Mucosa of rectum (tissue), 2 donors: ENCODE measurements at regions not wholly inside any gene's neighbourhood (a gene's known extent, or its start where the extent isn't known, plus 50 kb on each side); places are given as distances from the start of the nearest gene placed in this dataset.

ENCODE experiments used
- H3K27ac ChIP-seq, 2 donors: one replicate each; pipeline ENCODE4 v1.7.0; 2013; ENCODE audit warnings: inconsistent platforms in 2 of 2, low read depth in 2 of 2, low read length in 2 of 2
- H3K27me3 ChIP-seq, 2 donors: one replicate each; pipeline ENCODE4 v1.7.0; 2013; ENCODE audit warnings: low read length in 2 of 2; ENCODE audit not compliant: control insufficient read depth in 2 of 2, insufficient read depth in 2 of 2
- H3K36me3 ChIP-seq, 2 donors: one replicate each; pipeline ENCODE4 v1.7.0; 2013; ENCODE audit warnings: low read length in 2 of 2; ENCODE audit not compliant: control insufficient read depth in 2 of 2, insufficient read depth in 2 of 2
- H3K4me1 ChIP-seq, 2 donors: one replicate each; pipeline ENCODE4 v1.7.0; 2013; ENCODE audit warnings: low read length in 2 of 2, mild to moderate bottlenecking in 1 of 2; ENCODE audit not compliant: control insufficient read depth in 2 of 2, insufficient read depth in 2 of 2
- H3K4me3 ChIP-seq, 2 donors: one replicate each; pipeline ENCODE4 v1.7.0; 2013; ENCODE audit warnings: low read length in 2 of 2
- H3K9ac ChIP-seq, 2 donors: one replicate each; pipeline ENCODE4 v1.7.0; 2013; ENCODE audit warnings: low read length in 2 of 2, low read depth in 1 of 2, mild to moderate bottlenecking in 1 of 2
- H3K9me3 ChIP-seq, 2 donors: one replicate each; pipeline ENCODE4 v1.7.0; 2013; ENCODE audit warnings: low read length in 2 of 2; ENCODE audit not compliant: control insufficient read depth in 2 of 2
- donor health status: healthy.
- donor health status: Normal muscosa, but diverticular disease.

DNA sequence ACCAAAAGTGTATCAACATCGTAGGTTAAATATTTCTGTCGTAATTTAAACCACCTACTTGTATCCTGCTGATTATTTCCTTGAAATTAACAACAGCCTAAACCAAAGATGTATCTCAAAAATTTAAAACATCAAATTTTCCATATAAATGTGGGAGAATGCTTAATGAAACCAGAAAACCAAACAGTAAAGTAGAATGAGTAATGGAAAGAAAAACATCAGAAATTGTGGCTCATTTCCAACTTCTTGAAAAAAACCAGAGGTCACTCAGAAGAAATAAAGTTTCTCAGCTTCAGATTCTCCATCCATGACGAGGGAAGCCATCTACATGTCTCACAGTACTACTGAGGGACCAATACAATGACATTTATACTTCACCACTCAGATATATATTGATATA is 296.5 kb downstream of the NOL4 start:
- Histone ChIP-seq H3K4me1 (no peaks in the 10 kb centered on the region), H3K9ac (no peak overlapping the region), H3K27me3 (no peaks in the 10 kb centered on the region), H3K36me3 (no peaks in the 10 kb centered on the region), H3K4me3 (no peak overlapping the region), H3K9me3 (no peaks in the 10 kb centered on the region), H3K27ac (no peak overlapping the region)

DNA sequence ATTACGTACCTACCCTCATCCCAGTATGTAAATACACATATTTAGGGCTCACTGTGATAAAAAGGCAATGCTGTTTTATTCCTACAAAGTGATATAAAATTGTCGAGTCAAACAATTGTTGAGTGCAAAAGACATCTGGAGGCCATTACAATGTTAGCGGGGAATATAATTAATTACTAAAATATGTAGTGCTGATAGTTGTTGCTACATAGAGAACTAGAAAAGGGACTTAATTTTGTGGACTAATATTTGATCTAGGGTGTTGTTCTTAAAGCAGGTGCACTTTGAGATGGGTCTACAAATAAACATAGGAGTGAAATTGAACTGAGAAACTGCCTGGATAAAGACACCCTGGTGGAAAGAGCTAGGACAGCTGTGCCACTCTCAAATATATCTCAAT is 300.1 kb downstream of the NOL4 start:
- H3K4me1 ChIP-seq = peaks cover 0 to 4% of the 10 kb centered on the region in 2 donors
- H3K27ac ChIP-seq = no peak overlapping the region
- no peaks in the 10 kb centered on the region for H3K9me3 ChIP-seq
- H3K27me3 ChIP-seq = no peaks in the 10 kb centered on the region
- H3K9ac ChIP-seq = no peak overlapping the region
- no peaks in the 10 kb centered on the region for H3K36me3 ChIP-seq
- H3K4me3 ChIP-seq = no peak overlapping the region

DNA sequence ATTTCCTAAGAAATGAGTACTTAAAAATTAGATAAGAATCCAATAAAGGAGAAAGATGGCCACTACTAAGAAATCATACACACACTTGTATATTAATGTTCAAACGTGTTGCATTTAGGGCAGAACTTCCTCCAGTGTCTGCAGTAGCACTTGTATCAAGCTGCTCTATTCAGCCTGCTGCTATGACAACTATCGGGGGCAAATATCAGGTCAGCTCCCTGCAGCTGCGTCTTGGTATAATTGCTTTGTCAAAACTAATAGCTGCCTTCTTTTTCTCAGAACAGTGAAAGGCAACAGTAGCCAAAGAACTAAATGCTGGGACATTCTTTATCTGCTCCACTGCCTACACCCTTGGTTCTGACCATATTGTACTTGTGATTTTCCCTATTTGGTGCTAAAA is 300.7 kb downstream of the NOL4 start:
- no peaks in the 10 kb centered on the region for H3K36me3 ChIP-seq
- H3K9me3 ChIP-seq = no peaks in the 10 kb centered on the region
- no peak overlapping the region for H3K9ac ChIP-seq
- H3K27ac ChIP-seq = no peak overlapping the region
- H3K4me3 ChIP-seq = no peak overlapping the region
- no peaks in the 10 kb centered on the region for H3K27me3 ChIP-seq
- H3K4me1 ChIP-seq = peaks cover 0 to 4% of the 10 kb centered on the region in 2 donors

DNA sequence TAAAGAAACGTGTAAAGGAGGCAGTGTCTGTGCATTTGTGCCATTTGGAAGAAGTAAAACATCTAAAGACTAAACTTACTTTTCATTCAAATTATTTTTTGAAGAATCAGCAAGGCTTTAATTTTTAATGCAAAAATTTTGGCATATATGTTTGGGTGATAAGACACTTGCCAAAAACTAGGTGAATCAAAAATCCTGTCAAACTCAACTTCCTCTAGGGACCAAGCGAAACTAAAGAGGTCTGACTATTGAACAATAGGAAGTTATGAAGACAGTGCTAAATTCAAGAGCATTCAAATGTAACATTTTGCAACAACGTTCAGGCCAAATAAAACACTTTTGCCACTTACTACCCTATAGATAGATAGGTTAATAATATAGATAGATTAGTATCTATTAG is 306.1 kb downstream of the NOL4 start:
- Histone ChIP-seq H3K9ac (no peak overlapping the region), H3K4me1 (peaks cover 0 to 7% of the 10 kb centered on the region in 2 donors), H3K4me3 (no peak overlapping the region)

DNA sequence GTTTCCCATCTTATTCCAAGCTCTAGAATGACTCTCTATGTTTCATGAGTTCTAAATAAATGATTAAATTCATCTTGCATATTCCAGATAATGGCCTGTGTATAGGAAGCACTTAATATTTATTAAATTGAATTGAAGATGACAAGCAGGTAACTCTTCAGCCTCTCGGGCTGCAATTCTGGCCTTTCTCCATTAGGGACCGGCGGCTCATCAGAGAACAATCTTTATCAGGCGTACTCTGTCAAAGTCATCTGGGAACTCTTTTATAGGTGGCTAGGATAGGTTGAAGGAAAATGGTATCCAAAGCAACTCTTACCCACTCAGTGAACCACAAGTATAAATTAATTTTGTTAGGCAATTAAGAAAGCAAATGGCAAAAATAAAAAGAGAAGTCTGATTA is 308.5 kb downstream of the NOL4 start:
- Histone ChIP-seq H3K9me3 (no peaks in the 10 kb centered on the region), H3K27ac (no peak overlapping the region), H3K36me3 (no peaks in the 10 kb centered on the region), H3K27me3 (no peaks in the 10 kb centered on the region), H3K9ac (no peak overlapping the region), H3K4me3 (no peak overlapping the region), H3K4me1 (peaks cover 0 to 7% of the 10 kb centered on the region in 2 donors)

More for the DNA sequence above, 306.1 kb downstream of the NOL4 start:
- Histone ChIP-seq H3K36me3 (no peaks in the 10 kb centered on the region), H3K27me3 (no peaks in the 10 kb centered on the region), H3K27ac (no peak overlapping the region), H3K9me3 (no peaks in the 10 kb centered on the region)

DNA sequence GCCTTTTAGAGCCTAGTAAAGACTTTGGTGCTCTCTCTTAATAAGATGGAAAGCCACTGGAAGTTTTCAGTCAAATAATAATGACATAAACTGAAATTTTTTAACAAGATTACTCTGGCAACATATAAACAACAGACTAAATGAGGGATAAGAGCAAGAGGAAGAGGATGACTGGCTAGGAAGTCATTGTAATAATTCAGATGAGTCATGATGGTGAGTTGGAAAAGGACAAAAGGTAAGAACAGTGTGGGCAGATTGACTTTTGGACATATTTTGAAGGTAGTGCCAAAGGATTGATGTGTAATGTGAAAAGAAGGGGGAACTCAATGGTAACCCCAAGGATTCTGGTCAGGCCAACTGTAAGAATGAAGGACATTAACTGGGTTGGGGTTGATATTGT is 310.3 kb downstream of the NOL4 start:
- H3K27ac ChIP-seq = no peak overlapping the region
- H3K9me3 ChIP-seq = no peaks in the 10 kb centered on the region
- peaks cover 0 to 3% of the 10 kb centered on the region in 2 donors for H3K4me1 ChIP-seq
- H3K36me3 ChIP-seq = no peaks in the 10 kb centered on the region
- no peak overlapping the region for H3K4me3 ChIP-seq
- H3K27me3 ChIP-seq = no peaks in the 10 kb centered on the region
- no peak overlapping the region for H3K9ac ChIP-seq

DNA sequence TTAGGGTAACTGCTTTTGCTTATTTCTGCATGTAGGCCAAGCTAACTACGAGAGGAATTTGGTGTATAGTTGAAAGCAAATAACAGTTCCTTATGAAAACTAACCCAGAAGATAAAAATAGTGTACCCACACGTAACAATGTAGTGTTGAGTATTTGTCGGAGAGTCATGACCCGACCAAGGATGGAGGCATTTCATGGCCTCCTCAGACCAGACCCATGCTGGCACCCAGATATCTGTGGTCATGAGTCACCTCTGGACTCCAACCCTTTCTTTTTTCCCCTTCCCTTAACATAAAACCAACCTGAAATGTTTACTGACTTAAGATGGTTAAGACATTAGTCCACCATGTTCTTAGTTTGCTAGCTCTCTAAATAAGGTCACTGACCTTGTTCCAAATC is 318.7 kb downstream of the NOL4 start:
- H3K27me3 ChIP-seq = no peaks in the 10 kb centered on the region
- H3K9me3 ChIP-seq = peaks cover 3% of the 10 kb centered on the region in 2 donors
- no peaks in the 10 kb centered on the region for H3K36me3 ChIP-seq
- no peaks in the 10 kb centered on the region for H3K4me1 ChIP-seq
- no peak overlapping the region for H3K27ac ChIP-seq
- no peak overlapping the region for H3K4me3 ChIP-seq
- no peak overlapping the region for H3K9ac ChIP-seq

DNA sequence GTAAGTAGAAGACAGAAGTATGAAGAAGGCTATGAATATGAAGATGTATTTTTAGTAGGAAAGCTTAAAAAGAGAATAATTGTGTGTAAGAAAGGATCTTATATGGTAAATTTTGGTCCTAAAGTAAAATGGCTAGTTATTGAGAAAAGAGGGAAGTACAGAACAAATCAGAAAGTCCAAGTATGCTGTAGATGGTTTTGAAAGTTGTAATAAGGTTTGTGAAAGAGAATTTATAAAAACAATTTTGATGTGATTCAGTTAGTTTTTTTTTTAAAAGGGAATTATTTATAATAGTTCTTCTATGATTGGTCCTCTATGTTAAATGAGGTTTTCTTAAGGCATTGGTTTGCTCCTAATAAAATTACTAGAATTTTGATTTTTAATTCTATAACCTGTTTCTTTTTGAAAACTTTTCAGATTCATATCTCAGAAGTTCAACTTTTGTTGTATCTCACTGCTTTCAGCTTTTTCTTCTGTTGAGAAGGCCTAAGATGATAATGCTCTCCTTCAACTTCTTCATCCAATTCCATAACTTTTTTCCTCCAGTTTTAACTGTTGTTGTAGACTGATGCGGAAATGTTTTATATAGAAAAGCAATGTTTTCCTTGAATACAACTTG is 322.7 kb downstream of the NOL4 start:
- no peaks in the 10 kb centered on the region for H3K27me3 ChIP-seq
- no peak overlapping the region for H3K4me3 ChIP-seq
- no peaks in the 10 kb centered on the region for H3K4me1 ChIP-seq
- H3K9me3 ChIP-seq = peaks cover 3% of the 10 kb centered on the region in 2 donors
- H3K27ac ChIP-seq = no peak overlapping the region
- no peaks in the 10 kb centered on the region for H3K36me3 ChIP-seq
- H3K9ac ChIP-seq = no peak overlapping the region

DNA sequence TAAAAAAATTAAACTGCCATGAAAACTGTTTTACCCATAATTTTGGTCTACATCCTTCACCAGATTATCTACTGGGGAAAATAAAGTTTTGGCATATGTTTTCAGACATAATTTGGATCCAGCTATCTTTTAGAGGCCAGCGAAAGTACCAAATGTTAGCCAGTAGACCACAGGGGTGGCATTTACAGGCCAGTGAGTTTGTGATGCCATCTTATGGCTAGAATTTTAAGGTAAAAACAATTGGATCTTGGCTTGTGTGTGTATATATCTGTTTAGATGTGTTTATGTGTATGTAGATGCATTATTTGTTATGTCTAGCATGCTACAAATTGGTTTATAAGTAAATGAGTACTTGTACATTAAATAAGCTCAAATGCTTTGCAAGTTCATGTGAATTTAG is 322.6 kb downstream of the ASXL3 start:
- Histone ChIP-seq H3K27me3 (no peaks in the 10 kb centered on the region), H3K9ac (no peak overlapping the region), H3K27ac (no peak overlapping the region), H3K4me3 (no peak overlapping the region), H3K36me3 (no peaks in the 10 kb centered on the region), H3K4me1 (no peaks in the 10 kb centered on the region), H3K9me3 (peaks cover 3% of the 10 kb centered on the region in 2 donors)

DNA sequence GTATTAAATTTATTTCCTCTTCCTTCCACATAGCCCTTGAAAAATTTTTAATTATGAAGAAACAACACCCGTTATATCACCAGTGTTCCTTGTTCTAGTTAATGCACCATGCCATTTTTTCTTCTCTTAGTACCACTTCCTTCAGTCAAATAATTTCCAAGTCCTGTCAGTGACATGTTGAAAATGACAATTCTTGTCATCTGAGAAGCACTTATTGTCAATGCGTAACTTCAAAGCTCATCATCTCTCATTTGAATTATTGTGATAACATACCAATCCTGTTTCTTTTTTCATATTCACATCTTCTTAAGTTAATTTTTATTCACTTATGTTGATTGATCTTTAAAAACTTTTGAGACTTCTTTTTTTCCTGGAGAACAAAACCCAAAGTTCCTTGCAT is 320.4 kb downstream of the ASXL3 start:
- H3K27me3 ChIP-seq = no peaks in the 10 kb centered on the region
- peaks cover 0 to 3% of the 10 kb centered on the region in 2 donors for H3K9me3 ChIP-seq
- no peak overlapping the region for H3K4me3 ChIP-seq
- no peaks in the 10 kb centered on the region for H3K36me3 ChIP-seq
- H3K4me1 ChIP-seq = no peaks in the 10 kb centered on the region
- no peak overlapping the region for H3K27ac ChIP-seq
- H3K9ac ChIP-seq = no peak overlapping the region

DNA sequence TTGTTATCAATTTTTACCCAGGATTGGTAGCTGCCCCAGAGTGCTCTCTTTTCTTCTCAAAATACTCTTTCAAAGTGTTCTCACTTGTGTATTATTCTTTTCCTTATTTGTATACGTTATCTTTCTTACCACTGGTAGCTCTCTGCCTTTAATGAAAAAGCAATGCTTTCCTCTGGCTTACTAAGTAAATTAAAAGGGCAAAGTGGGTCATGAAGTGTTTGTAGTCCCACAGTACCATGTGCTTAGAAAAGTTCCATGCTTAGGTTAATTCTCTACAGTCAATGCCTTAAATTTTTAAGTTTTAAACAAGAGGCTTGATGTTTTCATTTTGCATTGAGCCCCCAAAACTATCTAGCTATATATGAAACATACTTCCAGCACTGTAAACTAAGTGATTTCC is 300.2 kb downstream of the ASXL3 start:
- Histone ChIP-seq H3K27me3 (no peaks in the 10 kb centered on the region), H3K9ac (no peak overlapping the region)

More for the DNA sequence above, 300.2 kb downstream of the ASXL3 start:
- Histone ChIP-seq H3K4me1 (no peaks in the 10 kb centered on the region), H3K36me3 (no peaks in the 10 kb centered on the region), H3K27ac (no peak overlapping the region), H3K9me3 (no peaks in the 10 kb centered on the region), H3K4me3 (no peak overlapping the region)
